ENCODE measurements at regions not wholly inside any gene's neighbourhood (a gene's known extent, or its start where the extent isn't known, plus 50 kb on each side); places are given as distances from the start of the nearest gene placed in this dataset.

DNA sequence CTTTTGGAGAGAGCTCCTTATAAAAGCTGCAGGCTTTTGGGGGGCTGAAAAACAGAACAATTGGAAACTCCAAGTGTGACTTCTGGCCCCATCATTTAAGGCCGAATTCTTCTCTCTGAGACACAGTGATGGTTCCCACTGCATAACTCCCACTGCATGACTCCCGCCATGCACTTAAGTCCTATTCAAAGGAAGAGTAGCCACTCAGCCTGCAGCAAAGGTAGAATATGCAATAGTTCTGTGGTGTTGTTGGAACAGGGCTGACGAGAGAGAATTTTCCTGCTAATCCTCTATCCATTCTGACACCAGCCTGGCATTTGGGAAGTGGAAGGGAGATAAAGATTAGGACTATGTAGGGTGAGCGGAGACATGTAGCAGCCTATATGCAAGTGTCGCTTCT lies 185.6 kb upstream of the ZNF462 start:
- Histone ChIP-seq H3K9ac (ENCODE audit: insufficient read length, low read depth) (no peak overlapping the region), H3K27me3 (ENCODE audit: insufficient read depth, insufficient read length) (no peaks in the 10 kb centered on the region), H3K4me1 (ENCODE audit: insufficient read depth, insufficient read length) (no peaks in the 10 kb centered on the region), H3K9me3 (ENCODE audit: insufficient read depth, low read length) (no peaks in the 10 kb centered on the region), H3K4me3 (ENCODE audit: insufficient read length, low read depth) (no peak overlapping the region), H3K36me3 (ENCODE audit: insufficient read depth, insufficient read length, low read length) (no peaks in the 10 kb centered on the region)
- no peak for DNase-seq (ENCODE audit: low read depth, low spot score)
- TF ChIP-seq SUZ12 (IDR thresholded peaks at IDR 0.05; ENCODE audit: extremely low read depth, insufficient read depth, insufficient read length) (no peak), YY1 (IDR thresholded peaks at IDR 0.05; ENCODE audit: insufficient read depth, insufficient read length) (no peak), ZNF274 (IDR thresholded peaks at IDR 0.05; ENCODE audit: low read depth, low read length) (no peak)

- H3K4me1 ChIP-seq (ENCODE audit: insufficient read depth, insufficient read length), result no peaks in the 10 kb centered on the region
- no peaks in the 10 kb centered on the region for H3K36me3 ChIP-seq (ENCODE audit: insufficient read depth, insufficient read length, low read length)
- no peak for TF ChIP-seq SUZ12 (IDR thresholded peaks at IDR 0.05; ENCODE audit: extremely low read depth, insufficient read depth, insufficient read length)
- TF ChIP-seq ZNF274 (IDR thresholded peaks at IDR 0.05; ENCODE audit: low read depth, low read length), result no peak
- no peak for DNase-seq (ENCODE audit: low read depth, low spot score)
- H3K27me3 ChIP-seq (ENCODE audit: insufficient read depth, insufficient read length), result no peaks in the 10 kb centered on the region
- no peak overlapping the region for H3K4me3 ChIP-seq (ENCODE audit: insufficient read length, low read depth)
- H3K9ac ChIP-seq (ENCODE audit: insufficient read length, low read depth), result no peak overlapping the region
- H3K9me3 ChIP-seq (ENCODE audit: insufficient read depth, low read length), result no peaks in the 10 kb centered on the region
These were observed 185.1 kb upstream of the ZNF462 start for GRCh38 chr9:106677830-106678229.

DNA sequence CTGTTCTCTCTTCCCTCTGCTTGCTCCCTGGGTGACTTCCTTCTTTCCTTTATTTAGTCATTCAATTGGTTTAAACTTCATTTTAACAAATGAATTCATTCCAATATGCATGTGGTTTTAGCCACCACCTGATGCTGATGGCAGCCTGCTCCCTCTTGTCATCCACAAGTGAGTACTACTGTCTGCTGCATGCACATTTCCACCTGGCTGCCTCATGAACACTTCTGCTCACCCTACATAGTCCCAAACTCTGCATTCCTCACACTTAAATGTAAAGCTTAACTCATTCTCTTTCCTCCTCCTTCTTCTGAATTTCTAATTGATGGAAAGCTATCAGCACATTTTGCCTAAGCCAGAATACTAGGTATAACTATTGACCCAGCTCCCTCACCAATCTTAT lies 184.7 kb upstream of the ZNF462 start:
- no peaks in the 10 kb centered on the region for H3K27me3 ChIP-seq (ENCODE audit: insufficient read depth, insufficient read length)
- no peaks in the 10 kb centered on the region for H3K4me1 ChIP-seq (ENCODE audit: insufficient read depth, insufficient read length)
- H3K9me3 ChIP-seq (ENCODE audit: insufficient read depth, low read length), result no peaks in the 10 kb centered on the region
- no peak overlapping the region for H3K9ac ChIP-seq (ENCODE audit: insufficient read length, low read depth)
- DNase-seq (ENCODE audit: low read depth, low spot score), result no peak
- TF ChIP-seq ZNF274 (IDR thresholded peaks at IDR 0.05; ENCODE audit: low read depth, low read length) (no peak), YY1 (IDR thresholded peaks at IDR 0.05; ENCODE audit: insufficient read depth, insufficient read length) (no peak), SUZ12 (IDR thresholded peaks at IDR 0.05; ENCODE audit: extremely low read depth, insufficient read depth, insufficient read length) (no peak)
- H3K4me3 ChIP-seq (ENCODE audit: insufficient read length, low read depth), result no peak overlapping the region
- no peaks in the 10 kb centered on the region for H3K36me3 ChIP-seq (ENCODE audit: insufficient read depth, insufficient read length, low read length)

DNA sequence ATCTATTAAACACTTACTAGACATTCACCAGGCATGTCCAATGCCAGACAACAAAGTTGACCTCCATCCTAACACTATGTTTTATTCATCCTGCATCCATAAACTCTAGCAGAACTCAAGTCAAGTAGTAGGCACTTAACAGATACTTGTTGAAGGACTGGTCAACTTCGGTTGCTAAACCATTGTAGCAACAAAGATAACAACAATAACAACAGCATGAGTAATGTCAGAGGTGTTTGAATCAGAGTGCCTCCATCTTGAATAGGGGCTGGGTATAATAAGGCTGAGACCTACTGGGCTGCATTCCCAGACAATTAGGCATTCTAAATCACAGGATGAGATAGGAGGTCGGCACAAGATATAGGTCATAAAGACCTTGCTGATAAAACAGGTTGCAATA lies 180.5 kb upstream of the ZNF462 start:
- no peak for TF ChIP-seq ZNF274 (IDR thresholded peaks at IDR 0.05; ENCODE audit: low read depth, low read length)
- TF ChIP-seq SUZ12 (IDR thresholded peaks at IDR 0.05; ENCODE audit: extremely low read depth, insufficient read depth, insufficient read length), result no peak
- no peak for TF ChIP-seq YY1 (IDR thresholded peaks at IDR 0.05; ENCODE audit: insufficient read depth, insufficient read length)
- no peak overlapping the region for H3K4me3 ChIP-seq (ENCODE audit: insufficient read length, low read depth)

DNA sequence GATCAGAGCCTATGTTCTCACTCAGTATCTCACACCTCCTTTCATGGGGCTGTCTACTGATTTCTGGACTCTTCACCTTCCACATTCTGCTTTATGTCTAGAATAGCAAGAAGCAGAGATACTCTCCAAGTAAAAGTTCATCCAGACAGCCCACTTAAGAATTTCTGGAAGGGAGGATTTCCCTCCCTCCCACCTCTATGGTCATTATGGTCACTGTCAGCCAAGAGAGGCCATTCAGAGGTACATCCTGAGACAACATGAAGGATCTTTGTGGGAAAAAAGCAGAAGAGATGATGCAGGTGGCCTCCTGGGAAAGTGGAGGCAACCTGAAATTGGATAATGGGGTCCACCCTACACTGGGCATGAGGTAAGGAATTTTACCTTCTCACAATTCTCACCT lies 179.5 kb upstream of the ZNF462 start:
- no peak for TF ChIP-seq ZNF274 (IDR thresholded peaks at IDR 0.05; ENCODE audit: low read depth, low read length)
- no peak overlapping the region for H3K9ac ChIP-seq (ENCODE audit: insufficient read length, low read depth)
- no peaks in the 10 kb centered on the region for H3K4me1 ChIP-seq (ENCODE audit: insufficient read depth, insufficient read length)
- no peaks in the 10 kb centered on the region for H3K36me3 ChIP-seq (ENCODE audit: insufficient read depth, insufficient read length, low read length)
- no peaks in the 10 kb centered on the region for H3K27me3 ChIP-seq (ENCODE audit: insufficient read depth, insufficient read length)
- no peak overlapping the region for H3K4me3 ChIP-seq (ENCODE audit: insufficient read length, low read depth)
- no peaks in the 10 kb centered on the region for H3K9me3 ChIP-seq (ENCODE audit: insufficient read depth, low read length)
- DNase-seq (ENCODE audit: low read depth, low spot score), result no peak

More for the DNA sequence above, 180.5 kb upstream of the ZNF462 start:
- Histone ChIP-seq H3K36me3 (ENCODE audit: insufficient read depth, insufficient read length, low read length) (no peaks in the 10 kb centered on the region), H3K4me1 (ENCODE audit: insufficient read depth, insufficient read length) (no peaks in the 10 kb centered on the region), H3K9me3 (ENCODE audit: insufficient read depth, low read length) (no peaks in the 10 kb centered on the region), H3K27me3 (ENCODE audit: insufficient read depth, insufficient read length) (no peaks in the 10 kb centered on the region), H3K9ac (ENCODE audit: insufficient read length, low read depth) (no peak overlapping the region)
- DNase-seq (ENCODE audit: low read depth, low spot score), result no peak

GRCh38 chr9:106684940-106685695 lies 177.8 kb upstream of the ZNF462 start:
- no peaks in the 10 kb centered on the region for H3K27me3 ChIP-seq (ENCODE audit: insufficient read depth, insufficient read length)
- DNase-seq (ENCODE audit: low read depth, low spot score), result no peak
- no peaks in the 10 kb centered on the region for H3K9me3 ChIP-seq (ENCODE audit: insufficient read depth, low read length)
- H3K36me3 ChIP-seq (ENCODE audit: insufficient read depth, insufficient read length, low read length), result no peaks in the 10 kb centered on the region
- H3K4me1 ChIP-seq (ENCODE audit: insufficient read depth, insufficient read length), result no peaks in the 10 kb centered on the region
- no peak overlapping the region for H3K9ac ChIP-seq (ENCODE audit: insufficient read length, low read depth)
- H3K4me3 ChIP-seq (ENCODE audit: insufficient read length, low read depth), result no peak overlapping the region
- no peak for TF ChIP-seq YY1 (IDR thresholded peaks at IDR 0.05; ENCODE audit: insufficient read depth, insufficient read length)
- TF ChIP-seq SUZ12 (IDR thresholded peaks at IDR 0.05; ENCODE audit: extremely low read depth, insufficient read depth, insufficient read length), result no peak
- no peak for TF ChIP-seq ZNF274 (IDR thresholded peaks at IDR 0.05; ENCODE audit: low read depth, low read length)

DNA sequence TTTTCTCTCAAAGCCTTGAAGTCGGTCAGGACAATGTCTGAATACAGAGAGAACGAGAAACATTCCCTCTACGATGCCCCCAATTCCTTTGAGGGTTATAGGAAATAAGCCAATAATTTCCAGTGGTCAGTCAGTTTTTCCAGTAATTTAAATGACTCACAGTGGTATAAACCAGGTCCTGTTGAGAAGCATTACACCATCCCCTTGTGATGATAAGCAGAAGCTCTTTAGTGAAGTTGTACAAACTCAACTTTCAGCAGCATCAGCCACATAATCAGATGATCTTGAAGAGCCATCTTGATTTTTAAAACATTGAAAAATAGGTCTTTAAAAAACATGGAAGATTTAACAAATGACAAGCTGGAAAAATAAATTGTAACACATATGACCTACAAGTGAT lies 173.9 kb upstream of the ZNF462 start:
- no peaks in the 10 kb centered on the region for H3K4me1 ChIP-seq (ENCODE audit: insufficient read depth, insufficient read length)
- TF ChIP-seq YY1 (IDR thresholded peaks at IDR 0.05; ENCODE audit: insufficient read depth, insufficient read length), result no peak
- TF ChIP-seq ZNF274 (IDR thresholded peaks at IDR 0.05; ENCODE audit: low read depth, low read length), result no peak
- no peak for TF ChIP-seq SUZ12 (IDR thresholded peaks at IDR 0.05; ENCODE audit: extremely low read depth, insufficient read depth, insufficient read length)
- no peak overlapping the region for H3K4me3 ChIP-seq (ENCODE audit: insufficient read length, low read depth)
- no peaks in the 10 kb centered on the region for H3K9me3 ChIP-seq (ENCODE audit: insufficient read depth, low read length)
- no peaks in the 10 kb centered on the region for H3K27me3 ChIP-seq (ENCODE audit: insufficient read depth, insufficient read length)
- H3K36me3 ChIP-seq (ENCODE audit: insufficient read depth, insufficient read length, low read length), result no peaks in the 10 kb centered on the region
- no peak overlapping the region for H3K9ac ChIP-seq (ENCODE audit: insufficient read length, low read depth)
- DNase-seq (ENCODE audit: low read depth, low spot score), result no peak
